Heart left ventricle (tissue), 16 donors: ENCODE measurements at regions not wholly inside any gene's neighbourhood (a gene's known extent, or its start where the extent isn't known, plus 50 kb on each side); places are given as distances from the start of the nearest gene placed in this dataset.

Experiments
- ATAC-seq, 4 donors: fragments of 200-7000 bp; cut with Tn5 transposase; one replicate each; pipeline ENCODE4 v1.9.1; 2020 to 2022; ENCODE audit warnings: moderate library complexity in 4 of 4, mild to moderate bottlenecking in 3 of 4, moderate number of reproducible peaks in 1 of 4
- DNase-seq, 5 donors: peaks; one replicate each; pipeline ENCODE4 v3.0.0-alpha.2; 2020
- H3K27ac ChIP-seq, 12 donors: fragments of 200-600 bp; sonication (generic) in 4 of 12; one replicate each; pipeline versions ENCODE4 v1.5.0 to v1.8.0; 2016 to 2022; ENCODE audit warnings: mild to moderate bottlenecking in 2 of 12
- H3K27me3 ChIP-seq, 9 donors: fragments of 200-600 bp; sonication (generic) in 2 of 9; one replicate each; pipeline versions ENCODE4 v1.5.1 to v1.8.0; 2016 to 2022; ENCODE audit warnings: mild to moderate bottlenecking in 3 of 9
- H3K36me3 ChIP-seq, 9 donors: fragments of 200-600 bp; sonication (generic) in 2 of 9; one replicate each; pipeline versions ENCODE4 v1.5.0 to v1.8.0; 2018 to 2022; ENCODE audit warnings: mild to moderate bottlenecking in 2 of 9
- H3K4me1 ChIP-seq, 12 donors: fragments of 200-600 bp; sonication (generic) in 4 of 12; one replicate each; pipeline versions ENCODE4 v1.5.0 to v1.8.0; 2016 to 2022; ENCODE audit warnings: mild to moderate bottlenecking in 3 of 12
- H3K4me3 ChIP-seq, 12 donors: fragments of 200-600 bp; sonication (generic) in 4 of 12; one replicate each; pipeline versions ENCODE4 v1.5.0 to v1.8.0; 2017 to 2022; ENCODE audit warnings: mild to moderate bottlenecking in 9 of 12, moderate library complexity in 4 of 12
- H3K9me3 ChIP-seq, 12 donors: fragments of 200-600 bp; sonication (generic) in 4 of 12; one replicate each; pipeline versions ENCODE4 v1.5.0 to v1.8.0; 2016 to 2022; ENCODE audit warnings: mild to moderate bottlenecking in 1 of 12
- CTCF ChIP-seq, 12 donors: fragments of 200-600 bp; sonication (generic) in 4 of 12; IDR thresholded peaks; one replicate each; pipeline versions ENCODE4 v1.5.0 to v1.8.0; 2018 to 2022; ENCODE audit warnings: antibody characterized with exemption in 12 of 12, mild to moderate bottlenecking in 5 of 12
- POLR2A ChIP-seq, 2 donors: fragments of 450-650 bp; IDR thresholded peaks; one replicate each; pipeline ENCODE4 v1.6.1; 2017; ENCODE audit warnings: antibody characterized with exemption in 2 of 2, mild to moderate bottlenecking in 2 of 2, moderate library complexity in 2 of 2
- WGBS, 4 donors: extraction: QIAGEN DNeasy Blood & Tissue Kit in 2 of 4; methylation state at CpG; one replicate each; pipeline versions ENCODE4 v1.1.5 to v1.1.7; 2013 to 2018; 5-methylcytosine and 5-hydroxymethylcytosine counted together
- intact Hi-C, 10 donors: fragments of 100-400 bp; cut with DNase I; formaldehyde crosslinking; loops; one replicate each; pipeline versions ENCODE4 v1.11.1 to v1.14.2; 2022
- donor health status: ischemic (EF 13 %, LVEDD 7.1; RV severe dilation, severe dysfunction).
- donor health status: healthy with polysubstance abuse.
- donor health status: DM: no; HTN: yes; CAD: no.
- donor health status: DM: no; HTN: no; CAD: no.
- donor health status: ischemic (EF 25% LVEDD 6.9; RV normal size, moderate dysfunction).
- donor health status: ischemic (EF 25% LVEDD 5.7; RV mildly dilated, moderate dysfunction).
- donor health status: healthy.
- donor health status: DM: yes; HTN: yes; CAD: no.
- donor health status: ischemic (EF 35%, LVEDD 5.7; RV mildly dilated, moderate dysfunction).
- donor health status: nonischemic (EF 11% LVEDD 7.7; RV severe dilation, severe dysfunction).
- donor health status: DM: yes; HTN: yes; CAD: no.
- donor health status: PGD.
- donor health status: ischemic (EF 29% LVEDD 5.4; RV normal size, mild dysfunction).
- donor health status: nonischemic (EF 23%, LVEDD 6.1; RV moderate dilation, normal function).

- peak in 4 of 5 donors; percentile 26 to 74 (median 48) for DNase-seq
- peaks cover 0 to 25% (median 0%) of the 10 kb centered on the region in 12 donors for H3K4me1 ChIP-seq
- 87 to 89% (median 88%) methylated on average over 3 of the region's 3 CpGs for WGBS, 4 donors
- H3K4me3 ChIP-seq = no peak overlapping the region
- ATAC-seq = peak in 2 of 4 donors; percentile 52 to 74
- H3K27me3 ChIP-seq = no peaks in the 10 kb centered on the region
- intact Hi-C loops = loop anchor here in 1 of 10 donors (10.0 kb wide), 1 partner anchor 1226 kb away; no protein-coding TSS in a partner anchor
- H3K36me3 ChIP-seq = no peaks in the 10 kb centered on the region
- TF ChIP-seq CTCF (IDR thresholded peaks at IDR 0.05) (no peak), POLR2A (IDR thresholded peaks at IDR 0.05) (no peak)
- H3K27ac ChIP-seq = no peak overlapping the region
- H3K9me3 ChIP-seq = no peaks in the 10 kb centered on the region
These were observed 174.5 kb upstream of the MAP3K1 start for GRCh38 chr5:56640763-56641406.

DNA sequence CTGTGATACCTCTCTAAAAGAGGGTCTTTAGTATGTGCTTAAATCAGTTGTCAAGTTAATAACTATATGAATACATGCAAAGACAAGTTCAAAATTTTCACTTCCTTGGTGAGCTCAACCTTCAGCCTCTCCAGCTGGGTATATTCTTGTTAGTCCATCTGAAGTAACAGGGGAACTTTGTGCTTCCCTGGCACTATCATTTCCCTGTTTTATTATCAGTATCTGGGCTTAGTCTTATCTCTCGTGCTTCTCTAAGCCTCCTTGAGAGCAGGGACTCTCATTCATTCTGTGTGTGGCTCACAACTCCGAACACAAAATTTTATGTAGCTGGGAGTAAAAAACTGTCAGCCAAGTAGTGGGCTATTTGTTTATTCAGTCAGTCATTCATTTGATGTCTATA lies 175.9 kb upstream of the MAP3K1 start:
- intact Hi-C loops = no loop called here
- 86 to 92% (median 90%) methylated on average over 2 of the region's 2 CpGs for WGBS, 4 donors
- Histone ChIP-seq H3K27me3 (no peaks in the 10 kb centered on the region), H3K27ac (no peak overlapping the region), H3K9me3 (no peaks in the 10 kb centered on the region), H3K4me3 (no peak overlapping the region), H3K4me1 (peaks cover 0 to 25% (median 0%) of the 10 kb centered on the region in 12 donors), H3K36me3 (no peaks in the 10 kb centered on the region)
- TF ChIP-seq CTCF (IDR thresholded peaks at IDR 0.05) = no peak
- no peak for TF ChIP-seq POLR2A (IDR thresholded peaks at IDR 0.05)
- DNase-seq = no peak
- no peak for ATAC-seq

DNA sequence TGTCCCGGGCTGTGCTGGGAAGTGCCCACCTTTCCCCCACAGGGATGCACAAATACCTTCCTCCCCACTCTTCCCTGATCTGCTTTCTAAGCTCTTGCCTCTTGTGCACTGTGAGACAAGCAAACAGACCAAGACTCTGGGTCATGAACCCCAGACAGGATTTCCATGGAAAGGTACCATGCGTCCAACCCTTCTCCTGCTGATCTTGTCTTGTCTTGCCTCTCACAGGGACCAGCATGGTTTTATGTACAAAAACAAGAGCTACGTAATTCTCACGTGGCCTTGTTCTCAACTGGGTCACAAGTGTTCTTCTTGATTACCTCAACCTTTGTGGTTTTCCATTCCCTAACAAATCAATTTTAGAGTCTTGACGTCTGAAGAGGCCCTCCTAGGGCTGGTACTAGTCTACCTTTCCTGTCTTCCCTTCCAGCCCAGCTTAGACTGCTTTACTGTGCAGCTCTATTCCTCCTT lies 176.5 kb upstream of the MAP3K1 start:
- H3K9me3 ChIP-seq = no peaks in the 10 kb centered on the region
- TF ChIP-seq POLR2A (IDR thresholded peaks at IDR 0.05) (no peak), CTCF (IDR thresholded peaks at IDR 0.05) (no peak)
- intact Hi-C loops = no loop called here
- no peak overlapping the region for H3K27ac ChIP-seq
- H3K4me1 ChIP-seq = peaks cover 0 to 25% (median 0%) of the 10 kb centered on the region in 12 donors
- ATAC-seq (no peak), DNase-seq (no peak)
- 94 to 99% (median 95%) methylated on average over 5 of the region's 5 CpGs for WGBS, 4 donors
- H3K36me3 ChIP-seq = no peaks in the 10 kb centered on the region
- no peaks in the 10 kb centered on the region for H3K27me3 ChIP-seq
- no peak overlapping the region for H3K4me3 ChIP-seq

DNA sequence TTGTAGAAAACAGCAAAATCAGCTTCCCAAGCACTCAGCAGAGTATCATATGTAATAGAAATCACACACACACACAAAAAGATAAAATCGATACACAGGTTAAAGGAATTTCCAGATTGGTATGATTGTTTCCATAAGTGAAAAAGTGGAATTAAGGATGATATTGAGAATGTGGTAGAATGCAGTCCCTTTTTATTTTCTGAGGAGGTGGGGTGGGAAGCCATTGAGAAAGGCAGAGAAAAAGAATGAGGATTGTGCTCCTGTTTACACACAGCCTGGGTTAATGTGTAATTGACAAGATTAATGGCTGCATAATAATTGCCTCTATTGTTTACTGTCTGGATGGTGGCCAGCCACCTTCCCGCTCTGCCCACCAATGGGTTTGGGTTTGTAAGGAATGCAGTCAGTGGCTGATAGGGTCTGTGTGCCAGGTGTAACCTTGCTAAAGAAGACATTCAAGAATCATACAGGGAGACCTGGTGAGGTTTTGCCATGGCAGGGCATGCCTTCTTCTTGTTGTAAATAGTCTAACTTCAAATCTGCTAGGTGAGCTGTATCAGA lies 177.2 kb upstream of the MAP3K1 start:
- TF ChIP-seq POLR2A (IDR thresholded peaks at IDR 0.05) (no peak), CTCF (IDR thresholded peaks at IDR 0.05) (no peak)
- 76 to 88% (median 83%) methylated on average over 2 of the region's 2 CpGs for WGBS, 4 donors
- no peak overlapping the region for H3K4me3 ChIP-seq
- DNase-seq = no peak
- H3K36me3 ChIP-seq = no peaks in the 10 kb centered on the region
- peaks cover 0 to 25% (median 0%) of the 10 kb centered on the region in 12 donors for H3K4me1 ChIP-seq
- no peaks in the 10 kb centered on the region for H3K9me3 ChIP-seq
- no peak for ATAC-seq
- intact Hi-C loops = no loop called here
- H3K27me3 ChIP-seq = no peaks in the 10 kb centered on the region
- no peak overlapping the region for H3K27ac ChIP-seq
